GM21447 (cell line): ENCODE measurements at regions not wholly inside any gene's neighbourhood (a gene's known extent, or its start where the extent isn't known, plus 50 kb on each side); places are given as distances from the start of the nearest gene placed in this dataset.
"Not testable (repeated sequence)": the region's sequence is repeated elsewhere in the genome, so short reads cannot be mapped to it uniquely, and the experiment has no call there.

Source experiments
- ATAC-seq: cut with Tn5 transposase; IDR thresholded peaks from one replicate; pipeline ENCODE4 v1.9.1; 2021; ENCODE audit not compliant: unreplicated experiment

DNA sequence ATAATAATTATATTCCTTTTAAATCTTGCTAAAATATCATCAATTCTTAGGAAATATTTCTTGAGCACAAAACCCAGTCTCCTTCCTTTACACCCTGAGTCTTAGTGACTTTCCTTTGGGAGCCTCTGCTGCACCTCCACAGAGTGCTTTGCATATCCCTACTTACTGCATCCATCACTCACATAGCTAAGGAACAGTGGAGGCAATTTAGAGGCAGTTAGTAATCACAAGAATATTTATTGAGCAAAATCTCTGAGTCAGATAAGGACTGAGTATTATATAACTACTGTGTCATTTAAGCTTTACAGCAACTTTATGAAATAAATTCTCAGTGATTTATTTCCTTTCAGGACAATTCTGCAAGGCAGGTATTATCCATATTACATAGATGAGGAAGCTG lies 327.7 kb downstream of the TMX3 start:
- no peak for ATAC-seq

DNA sequence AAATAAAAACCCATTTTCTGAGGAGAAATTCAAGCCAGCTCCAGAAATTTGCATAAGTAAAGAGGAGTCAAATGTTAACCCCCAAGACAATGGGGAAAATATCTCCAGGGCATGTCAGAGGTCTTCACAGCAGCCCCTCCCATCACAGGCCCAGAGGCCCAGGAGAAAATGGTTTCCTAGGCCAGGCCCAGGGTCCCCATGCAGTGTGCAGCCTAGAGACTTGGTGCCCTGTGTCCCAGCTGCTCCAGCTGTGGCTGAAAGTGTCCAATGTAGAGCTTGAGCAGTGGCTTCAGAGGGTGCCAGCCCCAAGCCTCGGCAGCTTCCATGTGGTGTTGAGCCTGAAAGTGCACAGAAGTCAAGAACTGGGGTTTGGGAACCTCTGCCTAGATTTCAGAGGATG lies 330.9 kb downstream of the TMX3 start:
- not testable (repeated sequence) for ATAC-seq

DNA sequence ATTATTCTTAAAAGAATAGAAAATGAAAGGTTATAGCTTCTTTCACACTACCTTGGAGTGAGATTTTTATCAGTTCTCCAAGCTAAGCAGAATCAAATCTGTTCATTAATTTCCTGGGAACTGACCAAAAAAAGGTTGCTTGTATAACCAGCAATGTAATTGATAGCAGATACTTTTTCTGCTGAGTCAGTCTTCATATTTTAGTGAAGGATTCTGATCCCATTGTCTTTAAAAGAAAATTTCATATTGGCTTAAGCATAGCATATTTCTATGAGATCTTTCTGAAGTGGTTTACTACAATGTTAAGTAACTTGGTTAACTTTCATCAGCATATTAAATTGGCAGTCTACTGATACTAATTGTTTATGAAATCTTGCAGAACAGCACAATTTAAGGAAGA lies 338.0 kb downstream of the TMX3 start:
- no peak for ATAC-seq

DNA sequence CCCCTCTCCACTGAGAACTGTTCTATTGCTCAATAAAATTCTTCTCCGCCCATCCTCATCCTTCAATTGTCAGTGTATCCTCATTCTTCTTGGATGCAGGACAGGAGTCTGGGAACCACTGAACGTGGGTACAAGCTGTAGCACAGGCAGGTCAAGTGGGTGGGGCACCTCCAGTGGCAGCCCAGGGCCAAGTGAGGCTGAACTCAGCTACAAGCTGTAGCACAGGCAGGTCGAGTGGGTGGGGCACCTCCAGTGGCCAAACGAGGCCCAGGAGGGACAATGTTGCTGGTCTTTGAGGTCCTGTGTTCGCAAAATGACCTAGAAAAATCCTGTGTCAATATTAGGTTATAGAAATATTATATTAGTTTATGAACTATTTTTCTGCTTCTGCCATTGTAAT lies 352.0 kb downstream of the TMX3 start:
- no peak for ATAC-seq

- ATAC-seq = no peak
Measured at GRCh38 chr18:68355637-68356036, 359.3 kb downstream of the TMX3 start.

DNA sequence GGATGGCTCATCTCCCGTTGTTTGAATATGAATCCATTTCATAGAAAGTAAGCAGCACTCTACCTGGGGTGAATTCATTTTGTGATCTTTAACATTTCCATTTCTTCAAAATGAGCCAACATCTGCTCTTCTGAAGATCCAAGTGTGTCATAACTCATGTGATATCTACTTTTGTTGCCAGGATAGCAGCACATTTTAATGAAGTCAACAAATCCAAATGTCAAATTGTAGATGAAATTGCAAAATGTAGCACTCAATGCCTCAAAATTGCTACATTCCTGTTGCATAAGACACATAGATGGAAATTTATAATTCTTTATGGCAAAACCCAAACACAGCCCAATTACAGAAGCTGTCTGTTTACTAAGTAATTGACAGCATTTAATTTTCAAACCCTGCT lies 360.7 kb downstream of the TMX3 start:
- no peak for ATAC-seq

- no peak for ATAC-seq
Measured at GRCh38 chr18:68342039-68342659, 372.8 kb downstream of the TMX3 start.

DNA sequence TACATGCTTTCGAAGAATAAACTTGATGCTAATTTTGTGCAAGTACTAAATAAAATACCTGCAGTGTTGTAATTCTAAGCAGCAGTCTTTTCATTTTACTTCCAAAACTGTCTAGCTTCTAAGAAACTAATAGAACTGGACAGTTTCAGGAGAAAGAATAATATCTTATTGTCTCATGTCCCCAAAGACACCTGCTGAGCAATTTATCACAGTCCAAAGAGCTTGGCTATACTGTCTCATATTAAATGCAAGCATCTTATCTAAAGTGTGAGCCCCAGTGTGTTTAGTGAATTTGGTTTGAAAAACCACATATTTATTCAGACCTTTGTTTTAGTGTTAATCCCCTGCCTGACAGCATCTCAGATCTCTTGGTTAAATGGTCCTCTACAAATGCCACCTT lies 374.3 kb downstream of the TMX3 start:
- ATAC-seq = no peak

GRCh38 chr18:68330658-68331057 lies 384.2 kb downstream of the TMX3 start:
- no peak for ATAC-seq

DNA sequence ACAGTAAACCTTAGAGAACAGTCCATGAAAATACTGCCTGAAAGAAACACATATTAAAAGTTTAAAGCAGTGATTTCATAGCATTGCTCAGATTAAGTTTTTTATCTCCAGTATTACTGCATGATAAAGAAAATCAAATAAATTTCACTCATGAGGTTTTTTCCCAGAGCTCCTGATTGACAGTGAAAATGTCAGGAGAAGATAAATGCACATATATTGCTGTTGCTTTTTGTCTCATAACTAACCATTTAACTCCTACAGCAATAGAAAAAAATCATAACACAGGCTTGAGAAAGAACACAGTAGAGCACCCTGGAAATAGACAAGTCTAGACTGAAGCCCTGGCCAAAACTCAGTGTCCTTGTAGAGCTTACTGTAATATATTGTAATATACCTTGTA lies 391.0 kb downstream of the TMX3 start:
- no peak for ATAC-seq

- no peak for ATAC-seq
Measured at GRCh38 chr18:68316636-68317035, 398.3 kb downstream of the TMX3 start.

DNA sequence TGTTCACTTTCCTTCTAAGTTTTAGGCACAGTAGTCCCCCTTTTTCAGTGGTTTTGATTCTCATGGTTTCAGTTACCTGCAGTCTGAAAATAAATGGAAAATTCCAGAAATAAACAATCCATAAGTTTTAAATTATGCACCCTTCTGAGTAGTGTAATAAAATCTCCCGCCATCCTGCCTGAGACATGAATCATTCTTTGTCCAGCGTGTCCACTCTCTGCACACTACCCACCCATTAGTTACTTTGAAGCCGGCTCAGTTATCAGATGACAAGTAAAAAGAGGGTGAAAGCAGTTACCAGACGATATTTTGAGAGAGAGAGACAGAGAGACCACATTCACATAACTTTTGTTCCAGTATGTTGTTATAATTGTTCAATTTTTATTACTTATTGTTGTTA lies 400.5 kb downstream of the TMX3 start:
- no peak for ATAC-seq

DNA sequence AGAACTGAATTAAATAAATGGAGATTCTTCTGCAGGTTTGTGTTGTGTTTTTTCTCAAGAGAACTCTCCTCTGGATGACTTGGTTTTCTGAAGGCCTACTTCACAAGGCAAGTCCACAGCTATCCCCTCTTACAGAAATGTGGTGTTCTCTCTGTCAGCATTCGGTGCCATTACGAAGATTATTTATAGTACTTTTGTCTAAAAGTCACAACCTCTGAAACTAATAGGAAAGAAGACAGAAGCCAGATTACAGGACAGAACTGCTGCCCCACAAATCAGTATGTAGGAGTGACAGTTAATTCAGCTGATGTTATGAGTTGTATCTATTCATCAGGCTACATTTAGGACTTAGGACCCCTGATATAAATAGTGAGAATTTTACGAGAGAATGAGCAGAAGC lies 413.5 kb downstream of the TMX3 start:
- no peak for ATAC-seq

DNA sequence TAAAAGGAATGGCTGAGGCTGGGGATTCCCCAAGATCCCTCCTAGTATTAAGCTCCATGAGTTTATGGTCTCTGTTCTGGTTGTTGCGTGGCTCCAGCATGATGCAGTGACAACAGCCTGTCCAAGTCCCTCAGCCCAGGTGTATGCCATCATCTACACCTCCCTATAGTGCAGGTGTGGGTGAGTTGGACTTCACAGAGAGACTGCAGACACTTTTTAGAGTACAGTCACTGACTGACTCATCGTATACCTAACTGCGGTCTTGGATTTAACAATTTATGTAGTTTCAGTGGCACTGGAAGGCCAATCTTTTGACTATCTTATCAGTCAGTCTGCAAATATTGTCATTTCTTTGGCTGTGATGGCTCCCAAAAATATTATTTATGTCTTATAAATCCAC lies 415.0 kb downstream of the TMX3 start:
- ATAC-seq = no peak

GRCh38 chr18:68298330-68298729 lies 416.6 kb downstream of the TMX3 start:
- ATAC-seq = no peak

- no peak for ATAC-seq
Measured at GRCh38 chr18:68288408-68288807, 426.5 kb downstream of the TMX3 start.

- ATAC-seq = no peak
Measured at GRCh38 chr18:68284236-68284780, 430.6 kb downstream of the TMX3 start.

GRCh38 chr18:68283834-68284233 lies 431.1 kb downstream of the TMX3 start:
- ATAC-seq = no peak

DNA sequence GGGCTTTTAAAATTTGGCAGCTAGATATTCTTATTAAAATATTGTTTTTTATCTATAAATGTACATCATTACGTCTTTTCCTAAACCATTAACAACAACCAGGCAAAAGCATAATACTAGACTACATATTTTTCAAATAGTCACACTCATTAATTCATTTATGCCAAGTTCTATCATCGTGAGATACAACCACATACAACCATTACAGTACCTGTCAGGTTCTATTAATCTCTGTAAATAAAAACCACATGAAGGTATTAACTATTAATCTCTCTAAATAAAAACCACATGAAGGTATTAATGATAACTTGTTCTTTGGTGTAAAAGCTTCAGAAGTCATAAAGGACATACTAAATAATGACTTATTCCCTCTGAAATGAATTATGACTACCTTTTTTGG lies 432.7 kb downstream of the TMX3 start:
- ATAC-seq = no peak

DNA sequence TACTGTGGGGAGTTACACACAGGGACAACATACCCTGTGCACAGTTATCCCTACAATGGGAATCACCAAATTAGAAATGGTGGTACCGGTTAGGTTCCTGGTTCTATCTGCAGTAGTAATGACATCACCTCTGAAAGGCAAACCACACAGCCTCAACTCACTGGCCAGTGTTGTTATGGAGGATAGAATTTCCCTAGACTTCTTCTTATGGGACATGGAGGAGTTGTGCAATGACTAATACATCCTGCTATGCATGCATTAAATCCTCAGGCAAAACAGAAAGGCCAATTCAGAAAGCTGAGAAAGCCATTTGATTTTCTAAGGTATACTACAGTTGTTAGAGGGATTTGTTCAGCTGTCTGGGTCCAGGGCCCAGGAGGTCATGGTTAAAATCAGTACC lies 439.3 kb downstream of the TMX3 start:
- no peak for ATAC-seq

DNA sequence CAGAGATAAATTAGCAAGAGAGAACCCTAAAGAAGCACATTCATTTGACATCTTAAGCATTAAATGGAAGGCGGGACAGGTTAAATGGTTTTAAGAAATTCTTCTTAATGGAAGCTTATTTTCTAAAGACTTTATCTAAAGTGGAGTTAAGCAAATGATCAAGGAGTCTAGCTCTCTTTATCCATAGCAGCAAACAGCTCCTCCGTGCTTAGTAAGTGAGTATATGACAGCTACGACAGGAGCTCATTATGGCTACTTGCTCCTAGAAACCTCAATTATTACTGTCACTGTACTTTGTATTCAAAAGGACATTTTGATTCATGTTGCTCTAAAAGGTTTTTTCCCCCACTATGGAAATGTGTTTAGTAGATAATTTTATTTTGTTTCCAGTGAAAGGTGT lies 444.9 kb downstream of the TMX3 start:
- no peak for ATAC-seq

- ATAC-seq = no peak
Measured at GRCh38 chr18:68267583-68267982, 447.3 kb downstream of the TMX3 start.

GRCh38 chr18:68263481-68263880 lies 451.4 kb downstream of the TMX3 start:
- no peak for ATAC-seq
